GM21737 (cell line): ENCODE measurements at regions not wholly inside any gene's neighbourhood (a gene's known extent, or its start where the extent isn't known, plus 50 kb on each side); places are given as distances from the start of the nearest gene placed in this dataset.

ENCODE experiments used
- ATAC-seq: cut with Tn5 transposase; IDR thresholded peaks from one replicate; pipeline ENCODE4 v1.9.1; 2021; ENCODE audit warnings: mild to moderate bottlenecking, moderate library complexity; ENCODE audit not compliant: unreplicated experiment

GRCh38 chr12:125193376-125194152, 128.3 kb downstream of the AACS start:
- ATAC-seq: no peak

- ATAC-seq: no peak
Measured at GRCh38 chr12:125194163-125194773, 129.0 kb downstream of the AACS start.

GRCh38 chr12:125194987-125195386, 129.8 kb downstream of the AACS start:
- no peak for ATAC-seq

- no peak for ATAC-seq
Measured at GRCh38 chr12:125197326-125197725, 132.1 kb downstream of the AACS start.

- no peak for ATAC-seq
Measured at GRCh38 chr12:125198652-125199051, 133.4 kb downstream of the AACS start.

- no peak for ATAC-seq
Measured at GRCh38 chr12:125201090-125201489, 135.9 kb downstream of the AACS start.

GRCh38 chr12:125201940-125202339, 136.7 kb downstream of the AACS start:
- ATAC-seq: no peak

GRCh38 chr12:125202421-125202820, 137.2 kb downstream of the AACS start:
- no peak for ATAC-seq

- ATAC-seq: no peak
Measured at GRCh38 chr12:125203145-125203765, 138.0 kb downstream of the AACS start.

GRCh38 chr12:125205386-125205785, 140.2 kb downstream of the AACS start:
- ATAC-seq: no peak

GRCh38 chr12:125206711-125207110, 141.5 kb downstream of the AACS start:
- ATAC-seq: no peak

- no peak for ATAC-seq
Measured at GRCh38 chr12:125208334-125208733, 143.1 kb downstream of the AACS start.

GRCh38 chr12:125208942-125209341, 143.7 kb downstream of the AACS start:
- ATAC-seq: no peak

GRCh38 chr12:125210104-125210755, 145.0 kb downstream of the AACS start:
- ATAC-seq: no peak

GRCh38 chr12:125211464-125211863, 146.2 kb downstream of the AACS start:
- ATAC-seq: no peak

- no peak for ATAC-seq
Measured at GRCh38 chr12:125214289-125214688, 149.1 kb downstream of the AACS start.

- no peak for ATAC-seq
Measured at GRCh38 chr12:125216756-125217155, 151.5 kb downstream of the AACS start.

- ATAC-seq: no peak
Measured at GRCh38 chr12:125217308-125217707, 152.1 kb downstream of the AACS start.

GRCh38 chr12:125218952-125219351, 153.7 kb downstream of the AACS start:
- ATAC-seq: no peak

GRCh38 chr12:125220404-125221273, 155.4 kb downstream of the AACS start:
- ATAC-seq: no peak

- ATAC-seq: no peak
Measured at GRCh38 chr12:125221602-125222001, 156.4 kb downstream of the AACS start.
